HepG2 (cell line): ENCODE measurements at regions not wholly inside any gene's neighbourhood (a gene's known extent, or its start where the extent isn't known, plus 50 kb on each side); places are given as distances from the start of the nearest gene placed in this dataset.
A peak's percentile ranks its signal among the peaks of the same experiment; 100 is the strongest.

ENCODE experiments used
- ARID2 ChIP-seq: sonication (generic); formaldehyde crosslinking; IDR thresholded peaks from 2 replicates; pipeline ENCODE4 v1.8.1; 2022; ENCODE audit warnings: mild to moderate bottlenecking, missing genetic modification reagents, borderline replicate concordance
- CCDC6 ChIP-seq: sonication (generic); formaldehyde crosslinking; IDR thresholded peaks from 2 replicates; pipeline ENCODE4 v1.8.1; 2022; ENCODE audit warnings: mild to moderate bottlenecking, missing genetic modification reagents, moderate library complexity
- ELF1 ChIP-seq: sonication (generic); formaldehyde crosslinking; IDR thresholded peaks from 2 replicates; pipeline ENCODE4 v1.4.0; 2020; ENCODE audit warnings: missing genetic modification reagents
- GABPB1 ChIP-seq: IDR thresholded peaks from 2 replicates; pipeline ENCODE4 v1.6.1; 2016; ENCODE audit warnings: mild to moderate bottlenecking, missing genetic modification reagents, moderate library complexity, missing compliant biosample characterization
- HES4 ChIP-seq: sonication (generic); formaldehyde crosslinking; IDR thresholded peaks from 2 replicates; pipeline ENCODE4 v1.9.0; 2021; ENCODE audit warnings: mild to moderate bottlenecking, missing genetic modification reagents, borderline replicate concordance
- HNF4A ChIP-seq: sonication (generic); formaldehyde crosslinking; IDR thresholded peaks from 2 replicates; pipeline ENCODE4 v1.4.0; 2020; ENCODE audit warnings: missing genetic modification reagents
- HNF4G ChIP-seq, 2 experiments: sonication (generic) in 1 of 2; formaldehyde crosslinking in 1 of 2; IDR thresholded peaks; 2 replicates each; pipeline versions ENCODE4 v1.4.0 to v1.6.1; 2011 to 2020; ENCODE audit warnings: borderline replicate concordance in 2 of 2, low read depth in 2 of 2, mild to moderate bottlenecking in 2 of 2, low read length in 1 of 2, missing genetic modification reagents in 1 of 2, moderate library complexity in 1 of 2
- HOXA3 ChIP-seq: sonication (generic); formaldehyde crosslinking; IDR thresholded peaks from 2 replicates; pipeline ENCODE4 v1.5.0; 2020; ENCODE audit warnings: missing genetic modification reagents
- HOXA9 ChIP-seq: sonication (generic); formaldehyde crosslinking; IDR thresholded peaks from 2 replicates; pipeline ENCODE4 v1.8.1; 2022; ENCODE audit warnings: missing genetic modification reagents, mild to moderate bottlenecking, moderate library complexity, borderline replicate concordance
- KDM4B ChIP-seq: sonication (generic); formaldehyde crosslinking; IDR thresholded peaks from 2 replicates; pipeline ENCODE4 v1.4.0; 2020; ENCODE audit warnings: missing genetic modification reagents
- KDM6A ChIP-seq: IDR thresholded peaks from 2 replicates; pipeline ENCODE4 v1.6.1; 2016; ENCODE audit warnings: low read depth
- MEIS1 ChIP-seq: sonication (generic); formaldehyde crosslinking; IDR thresholded peaks from 2 replicates; pipeline ENCODE4 v1.9.0; 2021; ENCODE audit warnings: mild to moderate bottlenecking, missing genetic modification reagents, moderate library complexity, borderline replicate concordance
- MTA1 ChIP-seq: sonication (generic); formaldehyde crosslinking; IDR thresholded peaks from 2 replicates; pipeline ENCODE4 v1.4.0; 2020; ENCODE audit warnings: missing genetic modification reagents, mild to moderate bottlenecking, borderline replicate concordance
- NR3C1 ChIP-seq: sonication (generic); formaldehyde crosslinking; IDR thresholded peaks from 2 replicates; pipeline ENCODE4 v1.4.0; 2020; ENCODE audit warnings: missing genetic modification reagents
- PHB2 ChIP-seq: fragments of 450-650 bp; IDR thresholded peaks from 2 replicates; pipeline ENCODE4 v1.6.1; 2018; ENCODE audit not compliant: partially characterized antibody
- RARA ChIP-seq: IDR thresholded peaks from 2 replicates; pipeline ENCODE4 v1.6.1; 2016; ENCODE audit warnings: missing genetic modification reagents, missing compliant biosample characterization
- RNF2 ChIP-seq: fragments of 450-650 bp; conservative IDR thresholded peaks from 2 replicates; pipeline ENCODE4 v1.6.1; 2016; ENCODE audit warnings: low read depth
- SRY ChIP-seq: sonication (generic); formaldehyde crosslinking; IDR thresholded peaks from 2 replicates; pipeline ENCODE4 v1.8.0; 2022; ENCODE audit warnings: mild to moderate bottlenecking, missing genetic modification reagents
- TAF1 ChIP-seq: sonication (generic); formaldehyde crosslinking; IDR thresholded peaks from 2 replicates; pipeline ENCODE4 v1.4.0; 2020; ENCODE audit warnings: missing genetic modification reagents
- THAP11 ChIP-seq: IDR thresholded peaks from 2 replicates; pipeline ENCODE4 v1.6.1; 2016; ENCODE audit warnings: missing biosample characterization, missing genetic modification reagents
- TOE1 ChIP-seq: sonication (generic); formaldehyde crosslinking; IDR thresholded peaks from 2 replicates; pipeline ENCODE4 v1.4.0; 2020; ENCODE audit warnings: mild to moderate bottlenecking, missing genetic modification reagents
- ZNF468 ChIP-seq: sonication (generic); formaldehyde crosslinking; IDR thresholded peaks from 2 replicates; pipeline ENCODE4 v1.8.0; 2022; ENCODE audit warnings: mild to moderate bottlenecking, moderate library complexity, missing genetic modification reagents
- ZNF572 ChIP-seq: sonication (generic); formaldehyde crosslinking; IDR thresholded peaks from 2 replicates; pipeline ENCODE4 v1.5.1; 2020; ENCODE audit warnings: mild to moderate bottlenecking, missing genetic modification reagents
- ZNF607 ChIP-seq: sonication (generic); formaldehyde crosslinking; IDR thresholded peaks from 2 replicates; pipeline ENCODE4 v1.5.1; 2020; ENCODE audit warnings: missing genetic modification reagents, mild to moderate bottlenecking, borderline replicate concordance
- ZNF782 ChIP-seq: sonication (generic); formaldehyde crosslinking; IDR thresholded peaks from 2 replicates; pipeline ENCODE4 v1.4.0; 2020; ENCODE audit warnings: missing genetic modification reagents, mild to moderate bottlenecking, borderline replicate concordance
- ZNF790 ChIP-seq: sonication (generic); formaldehyde crosslinking; IDR thresholded peaks from 2 replicates; pipeline ENCODE4 v1.8.0; 2022; ENCODE audit warnings: missing genetic modification reagents, mild to moderate bottlenecking, borderline replicate concordance
- ZNF83 ChIP-seq: sonication (generic); formaldehyde crosslinking; IDR thresholded peaks from 2 replicates; pipeline ENCODE4 v1.4.0; 2020; ENCODE audit warnings: missing genetic modification reagents, mild to moderate bottlenecking, borderline replicate concordance
- ZSCAN29 ChIP-seq: sonication (generic); formaldehyde crosslinking; conservative IDR thresholded peaks from 2 replicates; pipeline ENCODE4 v1.4.0; 2020; ENCODE audit warnings: mild to moderate bottlenecking, missing genetic modification reagents
- TF ChIP-seq, protein P1 (sequence below): sonication (generic); formaldehyde crosslinking; IDR thresholded peaks from 2 replicates; pipeline ENCODE4 v1.5.0; 2020; ENCODE audit warnings: mild to moderate bottlenecking, missing genetic modification reagents, borderline replicate concordance

DNA sequence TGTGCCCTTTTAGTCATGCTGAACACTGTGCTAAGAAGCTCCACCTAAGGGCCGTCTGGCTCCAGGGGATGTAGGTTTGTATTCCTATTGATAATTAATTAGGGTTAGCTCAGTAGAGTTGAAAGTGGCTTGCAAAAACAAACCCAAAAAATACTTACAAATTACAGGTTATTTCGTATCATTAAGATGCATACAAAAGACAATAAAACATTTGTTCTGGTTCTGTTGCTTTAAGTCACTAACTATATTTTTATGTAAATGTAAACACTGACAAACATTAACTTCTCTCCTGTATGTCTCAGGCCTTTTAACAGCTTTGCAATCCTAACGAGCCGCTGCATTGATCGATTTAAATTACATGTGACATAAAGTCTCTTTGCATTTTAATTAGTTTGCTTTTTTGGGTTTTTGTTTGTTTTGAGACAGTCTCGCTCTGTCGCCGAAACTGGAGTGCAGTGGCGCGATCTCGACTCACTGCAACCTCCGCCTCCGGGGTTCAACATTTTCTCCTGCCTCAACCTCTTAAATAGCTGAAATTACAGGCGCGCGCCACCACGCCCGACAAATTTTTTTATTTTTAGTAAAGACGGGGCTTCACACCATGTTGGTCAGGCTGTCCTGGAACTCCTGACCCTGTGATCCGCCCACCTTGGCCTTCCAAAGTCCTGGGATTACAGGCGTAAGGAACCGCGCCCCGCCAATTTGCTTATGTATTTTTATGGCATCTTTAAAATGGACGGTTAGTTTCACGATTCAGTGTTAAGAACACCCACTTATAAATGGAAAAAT, 110.9 kb downstream of the HFE start (continued):
- TF ChIP-seq RNF2: no peak
- no peak for TF ChIP-seq MEIS1 (CRISPR knock-in tag)
- TF ChIP-seq ZNF468 (CRISPR knock-in tag): no peak
- peak; percentile 40 for TF ChIP-seq HNF4A (CRISPR knock-in tag)
- TF ChIP-seq ZNF782 (CRISPR knock-in tag): no peak
- TF ChIP-seq MTA1 (CRISPR knock-in tag): no peak
- TF ChIP-seq KDM4B (CRISPR knock-in tag): no peak
- TF ChIP-seq HNF4G (IDR thresholded peaks at IDR 0.05; ENCODE audit: borderline replicate concordance, low read depth, low read length): no peak
- no peak for TF ChIP-seq HNF4G (CRISPR knock-in tag; IDR thresholded peaks at IDR 0.05; ENCODE audit: borderline replicate concordance, low read depth)
- no peak for TF ChIP-seq KDM6A
- no peak; the same call in 1 of the 2 replicates for TF ChIP-seq ZNF790
- TF ChIP-seq CCDC6 (CRISPR knock-in tag): no peak
- TF ChIP-seq SRY (CRISPR knock-in tag): no peak
- no peak for TF ChIP-seq ZSCAN29 (CRISPR knock-in tag)
- TF ChIP-seq HOXA9 (CRISPR knock-in tag): no peak
- no peak for TF ChIP-seq ELF1 (CRISPR knock-in tag)
- TF ChIP-seq NR3C1 (CRISPR knock-in tag): no peak
- TF ChIP-seq HES4 (CRISPR knock-in tag): no peak
- no peak for TF ChIP-seq HOXA3 (CRISPR knock-in tag)
- TF ChIP-seq ZNF607 (CRISPR knock-in tag): no peak
- TF ChIP-seq ARID2 (CRISPR knock-in tag): 0 out of 2 replicates have a peak, but pooled peaks have one; percentile 31
- TF ChIP-seq ZNF572: no peak
- no peak for TF ChIP-seq THAP11 (CRISPR knock-in tag)
- TF ChIP-seq ZNF83 (CRISPR knock-in tag): no peak
- TF ChIP-seq, protein P1, sequence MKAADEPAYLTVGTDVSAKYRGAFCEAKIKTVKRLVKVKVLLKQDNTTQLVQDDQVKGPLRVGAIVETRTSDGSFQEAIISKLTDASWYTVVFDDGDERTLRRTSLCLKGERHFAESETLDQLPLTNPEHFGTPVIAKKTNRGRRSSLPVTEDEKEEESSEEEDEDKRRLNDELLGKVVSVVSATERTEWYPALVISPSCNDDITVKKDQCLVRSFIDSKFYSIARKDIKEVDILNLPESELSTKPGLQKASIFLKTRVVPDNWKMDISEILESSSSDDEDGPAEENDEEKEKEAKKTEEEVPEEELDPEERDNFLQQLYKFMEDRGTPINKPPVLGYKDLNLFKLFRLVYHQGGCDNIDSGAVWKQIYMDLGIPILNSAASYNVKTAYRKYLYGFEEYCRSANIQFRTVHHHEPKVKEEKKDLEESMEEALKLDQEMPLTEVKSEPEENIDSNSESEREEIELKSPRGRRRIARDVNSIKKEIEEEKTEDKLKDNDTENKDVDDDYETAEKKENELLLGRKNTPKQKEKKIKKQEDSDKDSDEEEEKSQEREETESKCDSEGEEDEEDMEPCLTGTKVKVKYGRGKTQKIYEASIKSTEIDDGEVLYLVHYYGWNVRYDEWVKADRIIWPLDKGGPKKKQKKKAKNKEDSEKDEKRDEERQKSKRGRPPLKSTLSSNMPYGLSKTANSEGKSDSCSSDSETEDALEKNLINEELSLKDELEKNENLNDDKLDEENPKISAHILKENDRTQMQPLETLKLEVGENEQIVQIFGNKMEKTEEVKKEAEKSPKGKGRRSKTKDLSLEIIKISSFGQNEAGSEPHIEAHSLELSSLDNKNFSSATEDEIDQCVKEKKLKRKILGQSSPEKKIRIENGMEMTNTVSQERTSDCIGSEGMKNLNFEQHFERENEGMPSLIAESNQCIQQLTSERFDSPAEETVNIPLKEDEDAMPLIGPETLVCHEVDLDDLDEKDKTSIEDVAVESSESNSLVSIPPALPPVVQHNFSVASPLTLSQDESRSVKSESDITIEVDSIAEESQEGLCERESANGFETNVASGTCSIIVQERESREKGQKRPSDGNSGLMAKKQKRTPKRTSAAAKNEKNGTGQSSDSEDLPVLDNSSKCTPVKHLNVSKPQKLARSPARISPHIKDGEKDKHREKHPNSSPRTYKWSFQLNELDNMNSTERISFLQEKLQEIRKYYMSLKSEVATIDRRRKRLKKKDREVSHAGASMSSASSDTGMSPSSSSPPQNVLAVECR (CRISPR knock-in tag): no peak
- no peak for TF ChIP-seq PHB2
- TF ChIP-seq TAF1 (CRISPR knock-in tag): no peak
- TF ChIP-seq RARA (CRISPR knock-in tag): no peak
- TF ChIP-seq TOE1: no peak
- TF ChIP-seq GABPB1 (CRISPR knock-in tag): no peak
